T-helper 9 cell (primary cell): ENCODE measurements at regions not wholly inside any gene's neighbourhood (a gene's known extent, or its start where the extent isn't known, plus 50 kb on each side); places are given as distances from the start of the nearest gene placed in this dataset.
"Not testable (repeated sequence)": the region's sequence is repeated elsewhere in the genome, so short reads cannot be mapped to it uniquely, and the experiment has no call there.

Experiments used
- DNase-seq: peaks from one replicate; pipeline ENCODE4 v3.0.0-alpha.2; 2020

GRCh38 chr6:18527836-18528743 lies 140.9 kb downstream of the RNF144B start:
- DNase-seq = no peak

GRCh38 chr6:18530201-18530600 lies 143.1 kb downstream of the RNF144B start:
- no peak for DNase-seq

GRCh38 chr6:18532139-18532538 lies 145.0 kb downstream of the RNF144B start:
- no peak for DNase-seq

- no peak for DNase-seq
These were observed 146.6 kb downstream of the RNF144B start for GRCh38 chr6:18533793-18534192.

- DNase-seq = no peak
These were observed 149.5 kb downstream of the RNF144B start for GRCh38 chr6:18536591-18537055.

GRCh38 chr6:18538315-18538714 lies 151.2 kb downstream of the RNF144B start:
- no peak for DNase-seq

GRCh38 chr6:18543051-18543450 lies 155.9 kb downstream of the RNF144B start:
- DNase-seq = no peak

- not testable (repeated sequence) for DNase-seq
These were observed 158.0 kb downstream of the RNF144B start for GRCh38 chr6:18545142-18545541.

- no peak for DNase-seq
These were observed 158.6 kb downstream of the RNF144B start for GRCh38 chr6:18545726-18546125.

GRCh38 chr6:18550119-18550518 lies 163.0 kb downstream of the RNF144B start:
- no peak for DNase-seq

- no peak for DNase-seq
These were observed 164.1 kb downstream of the RNF144B start for GRCh38 chr6:18551228-18551627.

GRCh38 chr6:18555750-18556149 lies 168.6 kb downstream of the RNF144B start:
- no peak for DNase-seq

- no peak for DNase-seq
These were observed 174.0 kb downstream of the RNF144B start for GRCh38 chr6:18561037-18561750.

- DNase-seq = no peak
These were observed 175.6 kb downstream of the RNF144B start for GRCh38 chr6:18562726-18563125.

GRCh38 chr6:18564775-18565174 lies 177.6 kb downstream of the RNF144B start:
- no peak for DNase-seq

GRCh38 chr6:18565231-18565630 lies 178.1 kb downstream of the RNF144B start:
- no peak for DNase-seq

GRCh38 chr6:18567380-18567779 lies 180.2 kb downstream of the RNF144B start:
- DNase-seq = no peak

GRCh38 chr6:18577491-18577890 lies 190.3 kb downstream of the RNF144B start:
- DNase-seq = no peak

GRCh38 chr6:18579166-18579565 lies 192.0 kb downstream of the RNF144B start:
- DNase-seq = no peak

GRCh38 chr6:18579869-18580268 lies 192.7 kb downstream of the RNF144B start:
- no peak for DNase-seq

GRCh38 chr6:18584372-18584771 lies 197.2 kb downstream of the RNF144B start:
- DNase-seq = no peak

GRCh38 chr6:18585032-18585573 lies 198.0 kb downstream of the RNF144B start:
- no peak for DNase-seq

- no peak for DNase-seq
These were observed 199.0 kb downstream of the RNF144B start for GRCh38 chr6:18586133-18586532.
